ENCODE measurements at regions not wholly inside any gene's neighbourhood (a gene's known extent, or its start where the extent isn't known, plus 50 kb on each side); places are given as distances from the start of the nearest gene placed in this dataset.

GRCh38 chr7:35528381-35528977, 166.5 kb downstream of the HERPUD2 start:
- no peaks in the 10 kb centered on the region for H4K20me1 ChIP-seq (ENCODE audit: insufficient read depth)
- H2AFZ ChIP-seq (ENCODE audit: low read depth, low read length) = no peak overlapping the region
- H3K36me3 ChIP-seq (ENCODE audit: insufficient read depth, low read length) = no peaks in the 10 kb centered on the region
- no peak overlapping the region for H3K9ac ChIP-seq (ENCODE audit: low read length)
- no peak overlapping the region for H3K27ac ChIP-seq (ENCODE audit: low read length)
- H3K9me3 ChIP-seq (ENCODE audit: low read length) = no peaks in the 10 kb centered on the region
- H3K4me3 ChIP-seq (ENCODE audit: low read length) = no peak overlapping the region
- H3K27me3 ChIP-seq (ENCODE audit: insufficient read depth, low read depth, low read length) = no peaks in the 10 kb centered on the region
- no peak overlapping the region for H3K4me2 ChIP-seq (ENCODE audit: low read length)
- H3F3A ChIP-seq (ENCODE audit: insufficient read depth, low read length, poor library complexity, severe bottlenecking) = no peaks in the 10 kb centered on the region
- no peaks in the 10 kb centered on the region for H3K79me2 ChIP-seq (replicated peaks; ENCODE audit: insufficient read depth, low read length)
- TF ChIP-seq EZH2 (IDR thresholded peaks at IDR 0.05; ENCODE audit: borderline replicate concordance, insufficient read depth, low read length, poor library complexity, severe bottlenecking) (no peak), TAF1 (IDR thresholded peaks at IDR 0.05; ENCODE audit: low read depth) (no peak), SMC3 (conservative IDR thresholded peaks at IDR 0.05; ENCODE audit: poor library complexity) (no peak), REST (IDR thresholded peaks at IDR 0.05; ENCODE audit: borderline replicate concordance) (no peak), RAD21 (conservative IDR thresholded peaks at IDR 0.05) (no peak), EP300 (conservative IDR thresholded peaks at IDR 0.05; ENCODE audit: poor library complexity, severe bottlenecking) (no peak), CTCF (IDR thresholded peaks at IDR 0.05; ENCODE audit: poor library complexity, severe bottlenecking) (no peak), MXI1 (conservative IDR thresholded peaks at IDR 0.05; ENCODE audit: poor library complexity, severe bottlenecking) (no peak), POLR2AphosphoS5 (IDR thresholded peaks at IDR 0.05) (no peak)
- H3K9me2 ChIP-seq (ENCODE audit: insufficient read depth, low read length) = no peaks in the 10 kb centered on the region

- Histone ChIP-seq H3K9me3 (ENCODE audit: low read length) (no peaks in the 10 kb centered on the region), H3K27ac (ENCODE audit: low read length) (no peak overlapping the region), H3K27me3 (ENCODE audit: insufficient read depth, low read depth, low read length) (no peaks in the 10 kb centered on the region), H3K4me3 (ENCODE audit: low read length) (no peak overlapping the region), H3K36me3 (ENCODE audit: insufficient read depth, low read length) (no peaks in the 10 kb centered on the region), H2AFZ (ENCODE audit: low read depth, low read length) (no peak overlapping the region), H3K9ac (ENCODE audit: low read length) (no peak overlapping the region), H3K9me2 (ENCODE audit: insufficient read depth, low read length) (no peaks in the 10 kb centered on the region), H3F3A (ENCODE audit: insufficient read depth, low read length, poor library complexity, severe bottlenecking) (no peaks in the 10 kb centered on the region), H3K79me2 (replicated peaks; ENCODE audit: insufficient read depth, low read length) (no peaks in the 10 kb centered on the region), H4K20me1 (ENCODE audit: insufficient read depth) (no peaks in the 10 kb centered on the region), H3K4me2 (ENCODE audit: low read length) (no peak overlapping the region)
- TF ChIP-seq SMC3 (conservative IDR thresholded peaks at IDR 0.05; ENCODE audit: poor library complexity) (no peak), TAF1 (IDR thresholded peaks at IDR 0.05; ENCODE audit: low read depth) (no peak), EP300 (conservative IDR thresholded peaks at IDR 0.05; ENCODE audit: poor library complexity, severe bottlenecking) (no peak), POLR2AphosphoS5 (IDR thresholded peaks at IDR 0.05) (no peak), CTCF (IDR thresholded peaks at IDR 0.05; ENCODE audit: poor library complexity, severe bottlenecking) (no peak), EZH2 (IDR thresholded peaks at IDR 0.05; ENCODE audit: borderline replicate concordance, insufficient read depth, low read length, poor library complexity, severe bottlenecking) (no peak), REST (IDR thresholded peaks at IDR 0.05; ENCODE audit: borderline replicate concordance) (no peak), MXI1 (conservative IDR thresholded peaks at IDR 0.05; ENCODE audit: poor library complexity, severe bottlenecking) (no peak), RAD21 (conservative IDR thresholded peaks at IDR 0.05) (no peak)
Observed at GRCh38 chr7:35526645-35527044, 168.3 kb downstream of the HERPUD2 start.
